Choroid plexus epithelial cell (primary cell): ENCODE measurements at regions not wholly inside any gene's neighbourhood (a gene's known extent, or its start where the extent isn't known, plus 50 kb on each side); places are given as distances from the start of the nearest gene placed in this dataset.

ENCODE experiments used
- DNase-seq: peaks from one replicate; pipeline ENCODE4 v3.0.0-alpha.2; 2010; ENCODE audit warnings: low read depth
- H3K4me3 ChIP-seq: 2 replicates; pipeline ENCODE4 v1.5.1; 2011; ENCODE audit warnings: low read depth, mild to moderate bottlenecking, control low read depth, low read length, moderate library complexity
- CTCF ChIP-seq: conservative IDR thresholded peaks from 2 replicates; pipeline ENCODE4 v1.5.1; 2011; ENCODE audit warnings: low read depth, mild to moderate bottlenecking, control low read depth, inconsistent platforms, low read length, moderate library complexity

- no peak for TF ChIP-seq CTCF
- H3K4me3 ChIP-seq = no peak overlapping the region
- DNase-seq = no peak
Observed at GRCh38 chr4:32254216-32254615, 1534.0 kb downstream of the PCDH7 start.

- no peak for TF ChIP-seq CTCF
- no peak overlapping the region for H3K4me3 ChIP-seq
- no peak for DNase-seq
Observed at GRCh38 chr4:32258986-32259385, 1538.8 kb downstream of the PCDH7 start.

- no peak overlapping the region for H3K4me3 ChIP-seq
- DNase-seq = no peak
- TF ChIP-seq CTCF = no peak
Observed at GRCh38 chr4:32261196-32261595, 1541.0 kb downstream of the PCDH7 start.

DNA sequence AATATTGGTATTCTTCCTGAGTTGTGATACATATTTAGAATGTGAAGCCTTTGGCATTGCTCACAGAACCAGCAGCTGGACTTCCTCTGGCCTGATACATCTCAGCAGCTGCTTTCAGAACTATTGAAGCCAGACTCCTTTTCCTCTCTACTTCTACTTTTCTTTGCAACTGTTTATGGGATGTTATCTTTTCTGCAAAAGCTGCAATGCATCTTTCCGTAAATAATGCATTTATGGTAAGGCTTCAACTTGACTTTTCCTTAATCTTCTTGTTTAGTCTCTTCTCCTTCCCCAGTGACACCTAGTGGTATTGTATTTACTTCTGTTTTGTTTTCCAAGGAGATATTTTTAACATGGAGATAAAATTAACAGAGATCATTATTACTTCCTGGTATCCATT, 1548.7 kb downstream of the PCDH7 start:
- TF ChIP-seq CTCF = peak; percentile 40
- peak; percentile 43 for DNase-seq
- H3K4me3 ChIP-seq = no peak overlapping the region

DNA sequence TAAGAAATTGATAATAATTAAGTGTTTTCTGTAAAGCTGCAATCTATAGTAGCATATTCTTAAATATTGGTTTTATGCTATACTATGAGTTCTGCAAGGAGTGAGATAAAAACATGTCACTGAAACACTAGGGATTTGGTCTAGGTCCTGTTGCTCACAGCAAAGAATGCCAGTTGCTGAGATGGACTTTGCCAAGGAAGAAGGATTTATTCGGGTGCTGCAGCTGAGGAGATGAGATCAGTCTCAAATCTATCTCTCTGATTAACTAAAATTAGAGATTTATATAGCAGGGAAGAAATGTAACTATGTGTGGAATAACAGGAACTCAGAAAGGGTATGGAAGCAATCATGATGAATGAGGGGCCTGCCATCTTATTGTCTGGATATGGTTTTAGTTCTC, 1569.9 kb downstream of the PCDH7 start:
- no peak for DNase-seq
- TF ChIP-seq CTCF = no peak
- no peak overlapping the region for H3K4me3 ChIP-seq

- no peak for TF ChIP-seq CTCF
- no peak overlapping the region for H3K4me3 ChIP-seq
- no peak for DNase-seq
Observed at GRCh38 chr4:32318926-32319325, 1598.8 kb downstream of the PCDH7 start.

- no peak for DNase-seq
- H3K4me3 ChIP-seq = no peak overlapping the region
- TF ChIP-seq CTCF = no peak
Observed at GRCh38 chr4:32321421-32321820, 1601.3 kb downstream of the PCDH7 start.
